T-helper 9 cell (primary cell): ENCODE measurements at regions not wholly inside any gene's neighbourhood (a gene's known extent, or its start where the extent isn't known, plus 50 kb on each side); places are given as distances from the start of the nearest gene placed in this dataset.

Source experiments
- DNase-seq: peaks from one replicate; pipeline ENCODE4 v3.0.0-alpha.2; 2020

DNA sequence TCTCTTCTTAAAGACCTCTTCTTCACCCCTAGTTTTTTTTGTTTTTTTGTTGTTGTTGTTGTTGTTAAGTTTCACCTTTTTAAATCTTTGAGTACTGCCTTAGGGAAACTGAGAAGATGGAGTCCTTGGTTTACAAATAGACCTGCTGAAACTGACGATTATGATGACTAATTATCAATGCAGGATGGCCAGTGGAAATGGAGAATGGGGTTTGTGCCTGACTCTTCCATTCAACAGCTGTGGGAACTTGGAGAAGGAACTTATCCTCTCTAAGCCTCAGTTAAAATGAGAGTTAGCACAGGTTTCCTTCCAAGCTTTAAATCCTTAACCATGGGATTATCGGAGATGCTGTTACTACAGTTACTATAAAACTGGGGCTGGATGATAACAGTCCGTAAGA lies 66.7 kb upstream of the PNMA1 start:
- no peak for DNase-seq

DNA sequence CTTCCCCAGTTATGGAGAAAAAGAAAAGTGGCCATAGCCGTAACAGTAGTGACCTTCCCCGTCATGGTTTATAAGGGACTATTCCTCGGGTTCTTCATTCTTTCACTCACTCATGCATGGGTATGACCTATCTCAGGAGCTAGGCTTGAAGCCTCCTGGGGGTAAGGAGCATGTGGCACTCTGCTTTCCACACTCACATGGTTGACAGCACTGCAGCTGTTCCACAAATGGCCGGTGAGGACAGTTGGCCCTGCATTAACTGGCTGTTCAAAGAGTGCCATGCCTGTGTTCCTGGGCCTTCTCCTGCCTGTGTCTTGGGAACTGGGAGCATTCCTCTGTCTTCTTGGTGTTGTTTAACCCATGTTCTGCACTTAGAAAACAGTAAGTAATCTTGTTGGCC lies 66.2 kb upstream of the PNMA1 start:
- no peak for DNase-seq

- no peak for DNase-seq
Observed at GRCh38 chr14:73778736-73779135, 64.6 kb upstream of the PNMA1 start.

- DNase-seq = no peak
Observed at GRCh38 chr14:73777420-73777819, 63.2 kb upstream of the PNMA1 start.

GRCh38 chr14:73776194-73776537 lies 62.0 kb upstream of the PNMA1 start:
- DNase-seq = no peak

- DNase-seq = no peak
Observed at GRCh38 chr14:73775339-73776193, 61.4 kb upstream of the PNMA1 start.

GRCh38 chr14:73774671-73775070 lies 60.5 kb upstream of the PNMA1 start:
- DNase-seq = no peak

DNA sequence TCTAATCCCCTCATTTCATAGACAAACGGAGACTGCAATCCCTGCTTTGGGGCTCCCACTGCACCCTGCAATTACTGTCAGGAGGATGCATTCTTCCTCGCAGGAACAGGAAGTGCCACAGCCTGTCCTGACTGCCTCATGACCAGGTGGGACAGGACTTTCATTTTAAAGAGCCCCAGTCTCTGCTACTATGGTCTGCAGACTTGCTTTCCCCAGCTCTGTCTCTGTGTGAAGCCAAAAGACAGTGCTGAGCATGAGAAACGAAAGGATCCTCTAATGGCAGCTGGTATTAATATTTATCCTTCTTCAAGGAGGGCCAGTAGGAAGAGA lies 60.0 kb upstream of the PNMA1 start:
- no peak for DNase-seq

DNA sequence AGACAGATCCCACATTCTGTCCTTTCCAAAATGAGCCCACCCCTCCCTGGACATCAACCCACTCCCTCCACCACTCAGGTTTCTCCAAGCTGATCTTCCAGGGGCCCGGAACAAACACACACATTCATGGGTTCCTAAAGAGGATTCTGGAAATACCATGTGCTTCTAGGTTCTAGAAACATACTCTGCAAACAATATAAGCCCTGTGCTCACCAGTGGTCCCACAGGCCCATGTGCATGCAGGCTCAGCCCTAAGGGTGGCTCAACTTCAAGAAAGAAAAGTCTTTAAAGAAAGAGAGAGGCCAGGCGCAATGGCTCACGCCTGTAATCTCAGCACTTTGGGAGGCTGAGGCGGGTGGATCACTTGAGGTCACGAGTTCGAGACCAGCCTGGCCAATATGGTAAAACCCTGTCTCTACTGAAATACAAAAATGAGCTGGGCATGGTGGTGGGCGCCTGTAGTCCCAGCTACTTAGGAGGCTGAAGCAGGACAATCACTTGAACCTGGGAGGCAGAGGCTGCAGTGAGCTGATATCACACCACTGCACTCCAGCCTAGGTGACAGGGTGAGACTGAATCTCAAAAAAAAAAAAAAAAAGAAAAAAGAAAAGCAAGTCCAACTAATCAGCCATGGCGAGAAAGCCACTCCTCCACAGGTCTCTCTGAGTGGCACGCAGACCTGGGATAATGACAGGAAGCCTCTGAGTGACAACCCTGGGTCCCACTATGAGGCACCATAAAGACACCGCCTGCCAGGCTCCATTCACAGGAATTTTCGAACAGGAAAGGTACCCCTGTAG lies 59.5 kb upstream of the PNMA1 start:
- DNase-seq = no peak

DNA sequence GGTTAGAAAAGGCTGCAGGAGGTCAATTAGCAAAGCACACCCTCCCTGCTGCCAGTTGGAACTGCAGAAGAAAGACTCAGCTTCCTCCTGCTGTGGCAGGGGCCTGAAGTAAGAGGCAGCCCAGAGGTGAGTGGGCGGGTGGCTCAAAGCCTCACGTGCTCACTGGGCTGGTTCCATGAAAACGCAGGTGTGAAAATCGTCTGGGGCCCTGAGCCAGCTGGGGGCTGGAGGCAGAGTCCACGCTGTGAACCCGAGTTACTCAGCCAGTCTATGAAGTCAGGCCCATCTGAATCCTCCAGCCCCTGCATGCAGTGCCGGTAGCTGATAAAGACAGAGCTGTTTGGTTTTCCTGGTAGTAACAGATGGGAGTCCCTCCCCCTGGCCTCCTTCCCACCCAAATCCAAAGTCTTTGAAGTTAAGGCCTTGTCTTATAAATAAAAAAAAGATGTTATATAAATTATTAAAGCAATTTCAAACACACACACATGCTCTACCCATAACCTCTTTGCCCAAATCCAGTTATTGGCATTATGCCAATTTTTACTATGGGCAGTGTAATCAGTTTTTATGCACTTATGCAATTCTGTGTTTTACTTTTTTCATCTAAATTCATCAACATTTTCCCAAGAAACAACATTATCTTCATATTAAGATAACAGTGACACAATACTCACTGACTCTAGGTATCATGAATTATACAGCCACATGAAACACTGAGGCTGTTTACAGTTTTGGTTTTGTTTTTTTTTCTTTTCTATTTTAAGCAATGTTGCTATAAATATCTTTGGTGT lies 57.9 kb upstream of the PNMA1 start:
- no peak for DNase-seq

DNA sequence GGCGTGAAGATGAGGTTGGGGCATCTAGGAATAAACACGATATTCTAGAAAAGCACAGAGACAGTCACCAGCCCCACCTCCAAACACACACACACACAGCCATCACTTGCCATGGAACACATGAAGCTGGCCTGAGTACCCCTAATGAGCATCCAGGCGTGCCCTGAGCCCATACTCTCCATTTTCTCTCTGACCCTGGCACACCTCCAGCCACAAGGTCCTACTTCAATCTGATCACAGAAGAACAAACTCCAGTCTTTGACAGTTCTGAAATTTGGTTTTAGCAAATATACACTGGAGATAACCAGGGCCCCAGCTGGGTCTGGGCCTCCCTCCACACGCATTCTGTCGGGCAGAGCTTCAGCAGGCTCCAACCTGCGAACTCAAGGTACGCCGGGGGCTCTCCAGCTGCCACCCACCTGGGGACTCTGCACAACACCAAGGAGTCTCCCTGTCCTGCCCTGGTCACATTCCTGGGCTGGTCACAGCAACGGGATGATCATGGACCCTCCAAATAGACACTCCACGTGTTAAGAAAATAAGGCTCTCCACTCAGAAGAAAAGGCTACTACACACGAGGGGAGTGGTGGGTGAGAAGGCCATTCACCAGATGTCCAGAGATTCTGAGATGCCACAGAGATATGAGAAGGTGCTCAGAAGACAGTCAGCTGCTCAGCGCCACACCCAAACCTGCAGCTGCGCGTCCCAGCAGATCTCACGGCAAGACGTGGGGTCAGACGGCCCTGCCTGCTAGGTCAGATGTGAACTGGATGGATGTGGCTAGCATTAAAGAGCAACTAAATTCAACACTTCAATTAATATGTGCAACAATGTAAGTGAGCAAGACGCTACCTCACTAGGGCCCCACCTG lies 57.0 kb upstream of the PNMA1 start:
- no peak for DNase-seq

DNA sequence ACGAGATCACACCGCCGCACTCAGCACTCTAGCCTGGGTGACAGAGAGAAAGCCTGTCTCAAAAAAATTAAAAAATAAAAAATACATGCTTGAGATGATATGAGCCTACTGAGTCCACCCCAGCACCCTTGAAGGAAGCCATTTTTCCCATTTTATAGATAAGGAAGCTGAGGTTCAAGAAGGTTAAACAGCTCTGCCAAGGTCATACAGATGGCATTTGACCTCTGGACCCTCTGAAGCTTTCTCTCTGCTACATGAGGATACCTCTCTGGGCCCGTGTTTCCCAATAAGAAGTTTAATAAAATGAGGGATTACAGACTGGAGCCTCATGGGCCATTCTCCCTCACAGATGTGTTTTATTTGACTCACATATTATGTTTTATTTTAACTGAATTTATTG lies 53.9 kb upstream of the PNMA1 start:
- DNase-seq = no peak

- no peak for DNase-seq
Observed at GRCh38 chr14:73764406-73765280, 50.5 kb upstream of the PNMA1 start.
